GM20431 (cell line): ENCODE measurements at regions not wholly inside any gene's neighbourhood (a gene's known extent, or its start where the extent isn't known, plus 50 kb on each side); places are given as distances from the start of the nearest gene placed in this dataset.

Experiments
- in situ Hi-C: fragments of 300-500 bp; cut with MseI, MboI; formaldehyde crosslinking; loops from one replicate; pipeline ENCODE4 v1.15.0; 2020; ENCODE audit warnings: low sequenced_read_pairs; ENCODE audit not compliant: unreplicated experiment

DNA sequence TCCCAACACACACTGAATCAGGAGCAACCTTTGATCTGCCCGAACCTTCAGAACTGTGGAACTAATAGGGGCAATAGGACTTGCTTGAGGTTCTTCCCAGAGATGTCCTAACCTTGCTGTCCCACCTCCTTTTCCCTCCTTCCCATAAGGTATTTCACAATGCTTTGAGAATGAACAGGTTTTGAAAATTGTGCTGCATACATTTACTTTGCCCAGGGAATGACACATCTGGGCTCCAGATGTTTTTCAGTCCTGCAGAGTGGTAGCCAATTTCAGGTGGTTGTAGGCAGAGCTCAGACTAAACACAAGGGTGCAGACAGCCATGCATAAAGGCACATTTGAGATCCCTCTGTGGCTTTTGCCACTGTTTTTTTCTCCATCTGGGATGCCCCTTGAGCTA, 206.7 kb upstream of the PWP1 start:
- in situ Hi-C loops: no loop called here

GRCh38 chr12:107480836-107481608, 204.6 kb upstream of the PWP1 start:
- in situ Hi-C loops: no loop called here

- in situ Hi-C loops: no loop called here
These were observed 201.4 kb upstream of the PWP1 start for GRCh38 chr12:107484230-107484629.

GRCh38 chr12:107484941-107485340, 200.7 kb upstream of the PWP1 start:
- in situ Hi-C loops: no loop called here

DNA sequence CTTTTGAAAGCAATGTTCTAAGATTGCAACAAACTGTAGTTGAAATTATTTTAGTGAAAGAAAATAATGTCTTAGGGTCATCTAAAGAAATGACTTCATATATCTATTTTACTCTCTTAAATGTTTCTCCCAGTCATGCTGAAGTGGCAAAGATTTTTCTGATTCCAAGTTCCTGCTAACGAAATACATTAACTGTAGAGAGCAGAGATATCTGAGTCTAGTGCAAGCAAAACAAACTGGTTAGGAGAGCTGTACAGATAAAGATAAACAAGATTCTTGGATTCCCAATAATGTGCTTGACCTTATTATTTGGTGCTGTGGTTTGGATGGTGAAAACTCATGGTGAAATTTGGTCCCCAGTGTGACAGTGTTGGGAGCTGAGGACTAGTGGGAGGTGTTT, 199.9 kb upstream of the PWP1 start:
- in situ Hi-C loops: no loop called here

DNA sequence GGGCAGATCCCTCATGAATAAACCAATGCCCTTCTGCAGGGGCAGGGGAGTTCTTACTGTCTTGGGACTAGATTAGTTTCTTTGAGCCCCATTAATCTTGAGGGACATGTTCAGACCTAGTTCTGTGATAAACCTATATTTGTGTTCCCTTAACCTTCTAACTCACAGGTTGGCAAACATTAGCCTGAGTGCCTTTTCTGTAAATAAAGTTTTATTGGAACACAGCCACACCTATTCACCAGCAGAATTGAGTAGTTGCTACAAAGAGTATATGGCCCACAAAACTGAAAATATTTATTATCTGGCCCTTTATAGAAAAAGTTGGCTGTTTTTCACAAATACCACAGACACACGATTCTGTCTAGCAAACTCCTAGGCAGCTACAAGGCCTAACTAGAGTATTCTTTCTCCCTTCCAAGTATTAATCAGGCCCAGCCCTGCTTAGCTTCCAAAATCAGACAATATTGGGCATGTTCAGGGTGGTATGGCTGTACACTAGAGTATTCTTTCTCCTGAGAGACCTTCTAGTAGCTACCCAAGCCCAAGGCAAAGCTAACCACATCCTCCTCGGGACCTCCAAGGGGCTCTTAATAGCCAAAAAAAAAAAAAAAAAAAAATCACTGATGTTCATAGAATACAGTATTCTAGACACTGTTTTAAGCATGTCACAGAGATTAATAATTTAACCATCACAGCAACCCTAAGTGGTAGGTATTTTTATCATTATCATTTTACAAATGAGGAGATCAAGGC, 199.3 kb upstream of the PWP1 start:
- in situ Hi-C loops: no loop called here

- in situ Hi-C loops: no loop called here
These were observed 198.5 kb upstream of the PWP1 start for GRCh38 chr12:107487011-107487680.

- in situ Hi-C loops: no loop called here
These were observed 196.9 kb upstream of the PWP1 start for GRCh38 chr12:107488666-107489065.

GRCh38 chr12:107490010-107490409, 195.6 kb upstream of the PWP1 start:
- in situ Hi-C loops: no loop called here

DNA sequence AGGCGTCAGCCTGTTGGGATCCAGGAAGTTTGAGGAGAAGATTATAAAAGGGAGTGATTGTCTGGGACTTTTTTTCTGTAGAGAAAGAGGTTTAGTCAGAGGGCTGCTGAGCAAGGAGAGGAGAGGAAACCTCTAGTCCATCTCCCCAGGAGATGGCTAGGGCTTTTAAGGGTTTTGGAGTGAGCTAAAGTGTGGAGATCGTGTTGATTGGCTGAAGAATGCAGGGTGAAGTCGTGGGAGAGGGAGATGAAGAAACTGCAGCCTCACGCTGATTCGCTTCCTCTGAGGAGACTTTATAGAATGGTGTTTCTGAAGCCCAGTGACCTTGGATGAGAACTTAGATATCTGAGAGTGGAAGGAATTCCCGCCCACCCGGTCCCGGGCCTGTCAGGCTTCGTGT, 193.7 kb upstream of the PWP1 start:
- in situ Hi-C loops: no loop called here

GRCh38 chr12:107492393-107493134, 193.0 kb upstream of the PWP1 start:
- in situ Hi-C loops: no loop called here

- in situ Hi-C loops: no loop called here
These were observed 192.5 kb upstream of the PWP1 start for GRCh38 chr12:107493135-107493494.

- in situ Hi-C loops: no loop called here
These were observed 191.9 kb upstream of the PWP1 start for GRCh38 chr12:107493666-107494065.

DNA sequence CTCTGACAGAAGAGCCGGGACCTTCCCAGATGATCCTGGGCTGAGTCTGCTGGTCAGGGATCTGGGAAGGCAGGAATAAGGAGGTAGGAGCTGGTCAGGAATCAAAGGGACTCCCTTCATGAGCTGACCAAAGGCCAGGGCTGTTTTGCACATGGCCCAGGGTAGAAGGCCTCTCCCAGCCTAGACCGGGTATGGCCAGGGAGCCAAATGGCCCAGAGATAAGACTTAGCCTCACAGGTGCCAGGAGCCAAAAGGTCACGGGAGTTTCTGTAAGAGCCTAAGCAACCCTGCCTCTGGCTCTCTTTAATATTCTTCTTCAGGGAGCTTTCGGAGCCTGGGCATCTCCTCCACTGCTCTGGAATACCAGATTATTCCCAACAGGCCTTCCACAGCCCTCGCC, 191.3 kb upstream of the PWP1 start:
- in situ Hi-C loops: no loop called here

DNA sequence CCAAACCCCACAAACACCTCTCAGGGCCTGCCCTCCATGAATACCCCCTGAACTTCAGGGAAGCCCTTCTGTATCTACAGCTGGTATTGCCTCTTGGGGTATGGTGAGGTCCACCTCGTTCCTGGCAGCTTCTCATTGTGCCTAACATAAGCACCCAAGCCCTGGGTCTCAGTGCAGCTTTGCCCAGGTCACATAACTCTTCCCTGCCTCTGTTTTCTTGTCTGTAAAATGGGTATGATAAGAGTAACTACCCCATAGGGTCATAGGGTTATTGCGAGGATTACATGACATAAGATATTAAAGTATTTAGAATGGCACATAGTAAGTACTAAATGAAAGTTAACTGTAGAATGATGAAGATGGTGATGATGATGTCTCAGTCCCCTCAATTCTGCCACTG, 190.0 kb upstream of the PWP1 start:
- in situ Hi-C loops: no loop called here

DNA sequence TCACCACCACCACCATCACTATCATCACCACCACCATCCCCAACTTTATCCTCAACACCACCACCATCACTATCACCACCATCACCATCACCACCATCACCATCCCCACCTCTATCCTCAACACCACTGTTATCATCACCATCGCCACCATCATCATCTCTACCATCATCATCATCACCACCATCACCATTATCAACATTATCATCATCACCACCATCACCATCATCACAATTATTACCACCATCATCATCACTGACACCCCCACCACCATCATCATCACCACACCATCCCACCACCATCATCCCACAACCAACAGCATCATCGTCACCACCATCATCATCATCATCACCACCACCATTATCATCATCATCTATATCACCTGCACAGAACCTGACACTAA, 188.4 kb upstream of the PWP1 start:
- in situ Hi-C loops: no loop called here

GRCh38 chr12:107500307-107500706, 185.3 kb upstream of the PWP1 start:
- in situ Hi-C loops: no loop called here

- in situ Hi-C loops: no loop called here
These were observed 183.9 kb upstream of the PWP1 start for GRCh38 chr12:107501681-107502080.

- in situ Hi-C loops: no loop called here
These were observed 182.3 kb upstream of the PWP1 start for GRCh38 chr12:107503129-107503855.
